ENCODE measurements at regions not wholly inside any gene's neighbourhood (a gene's known extent, or its start where the extent isn't known, plus 50 kb on each side); places are given as distances from the start of the nearest gene placed in this dataset.

- POLR2A ChIA-PET (ENCODE audit: unreplicated experiment), result no interaction called here
- H2BK120ac ChIP-seq (ENCODE audit: low read depth, low read length), result no peak overlapping the region
- H3K14ac ChIP-seq (replicated peaks; ENCODE audit: low read depth, low read length), result no peak overlapping the region
- H3K9me1 ChIP-seq (ENCODE audit: insufficient read depth, low read length), result no peaks in the 10 kb centered on the region
- H3K27ac ChIP-seq (ENCODE audit: insufficient read depth, low read length), result no peak overlapping the region
- H2AK5ac ChIP-seq (ENCODE audit: low read depth, low read length), result no peak overlapping the region
- no peak overlapping the region for H2BK5ac ChIP-seq (ENCODE audit: low read depth, low read length, poor library complexity, severe bottlenecking)
- H3K23ac ChIP-seq (ENCODE audit: low read depth, low read length), result no peak overlapping the region
- TF ChIP-seq POLR2A (IDR thresholded peaks at IDR 0.05; ENCODE audit: low read depth, low read length) (no peak), CTCF (conservative IDR thresholded peaks at IDR 0.05; ENCODE audit: low read depth, low read length) (no peak), SMC3 (IDR thresholded peaks at IDR 0.05; ENCODE audit: low read depth, low read length) (no peak), ELK1 (IDR thresholded peaks at IDR 0.05; ENCODE audit: borderline replicate concordance, low read depth, low read length) (no peak), RCOR1 (IDR thresholded peaks at IDR 0.05; ENCODE audit: insufficient replicate concordance, low read length) (no peak), USF2 (IDR thresholded peaks at IDR 0.05; ENCODE audit: low read depth, low read length) (no peak), CEBPB (IDR thresholded peaks at IDR 0.05; ENCODE audit: low read depth, low read length) (no peak), RFX5 (IDR thresholded peaks at IDR 0.05; ENCODE audit: low read depth, low read length) (no peak)
- BruUV-seq (replicated peaks), result no TSS peak
- intact Hi-C loops (cut with micrococcal nuclease), result no loop called here
- no peaks in the 10 kb centered on the region for H3K4me1 ChIP-seq (ENCODE audit: control insufficient read depth, insufficient read depth, low read length)
- ATAC-seq (ENCODE audit: low read depth), result no peak
- in situ Hi-C loops (cut with MboI; ENCODE audit: low sequenced_read_pairs), result no loop called here
- peaks cover 68% of the 10 kb centered on the region for H3K9me3 ChIP-seq (ENCODE audit: control insufficient read depth, insufficient read depth, low read length)
- no peak for DNase-seq
- CTCF ChIA-PET, result no interaction called here
- H3K9ac ChIP-seq (ENCODE audit: low read depth, low read length), result no peak overlapping the region
- H4K5ac ChIP-seq (ENCODE audit: low read depth, low read length), result no peak overlapping the region
- H3K4me3 ChIP-seq (ENCODE audit: insufficient read depth, low read depth, low read length), result no peak overlapping the region
- no peak overlapping the region for H2BK20ac ChIP-seq (ENCODE audit: low read depth, low read length)
- H3K4ac ChIP-seq (ENCODE audit: low read depth, low read length), result no peak overlapping the region
- no peaks in the 10 kb centered on the region for H3K27me3 ChIP-seq (ENCODE audit: control insufficient read depth, insufficient read depth, low read length)
- WGBS, 2 experiments (ENCODE audit: extremely low coverage in 2 of 2, insufficient read length in 1 of 2), result 94% methylated on average over 7 of the region's 19 CpGs; no CpG with 5 or more reads in 1 of the 2 experiments
- no peak overlapping the region for H2AFZ ChIP-seq (replicated peaks; ENCODE audit: low read length, poor library complexity)
- no peaks in the 10 kb centered on the region for H3K36me3 ChIP-seq (ENCODE audit: control insufficient read depth, insufficient read depth, low read length)
- no peak overlapping the region for H3K4me2 ChIP-seq (ENCODE audit: low read depth, low read length)
- dilution Hi-C loops (cut with HindIII; ENCODE audit: low sequenced_read_pairs, unreplicated experiment), result no loop called here
- H4K20me1 ChIP-seq (ENCODE audit: insufficient read depth, low read length), result no peaks in the 10 kb centered on the region
- no peak overlapping the region for H3K18ac ChIP-seq (ENCODE audit: low read depth, low read length)
- H2AK9ac ChIP-seq (replicated peaks; ENCODE audit: low read depth, low read length, poor library complexity), result no peak overlapping the region
- H4K8ac ChIP-seq (ENCODE audit: low read depth in 2 of 2, low read length in 2 of 2), result no peak overlapping the region
- H4K91ac ChIP-seq (ENCODE audit: insufficient read depth, low read depth, low read length), result no peak overlapping the region
- no peak overlapping the region for H2BK15ac ChIP-seq (ENCODE audit: low read depth, low read length)
- no peak overlapping the region for H3K56ac ChIP-seq (ENCODE audit: extremely low read depth, insufficient read depth, low read length)
- no peaks in the 10 kb centered on the region for H3K79me1 ChIP-seq (ENCODE audit: low read depth in 1 of 2, low read length in 2 of 2)
Observed at GRCh38 chr12:38153737-38154061, 162.9 kb upstream of the ALG10B start.
